IMR-90 (cell line): ENCODE measurements at regions not wholly inside any gene's neighbourhood (a gene's known extent, or its start where the extent isn't known, plus 50 kb on each side); places are given as distances from the start of the nearest gene placed in this dataset.

ENCODE experiments used
- ATAC-seq: fragments of 200-7000 bp; cut with Tn5 transposase; 2 replicates; pipeline ENCODE4 v1.9.1; 2020; ENCODE audit warnings: low read depth, mild to moderate bottlenecking, moderate library complexity
- BruUV-seq: library from RNA; stranded (reverse); fragments of 400-500 nt; replicated peaks from 2 replicates; lab custom pipeline; 2021; lab: Mats Ljungman, UMichigan
- CTCF ChIA-PET: fragments of 300-600 bp; formaldehyde crosslinking; extraction: SDS; loops from one replicate; lab custom pipeline; 2021; ENCODE audit warnings: antibody characterized with exemption; lab: Yijun Ruan, JAX
- POLR2A ChIA-PET: fragments of 300-600 bp; sonication (Branson Sonifier 250); formaldehyde crosslinking; loops from one replicate; lab custom pipeline; 2022; ENCODE audit warnings: antibody characterized with exemption; ENCODE audit not compliant: unreplicated experiment; lab: Charles Lee
- DNase-seq: peaks from one replicate; pipeline ENCODE4 v3.0.0; 2013
- H2AFZ ChIP-seq: replicated peaks from 2 replicates; pipeline ENCODE3; 2013; ENCODE audit warnings: low read length, mild to moderate bottlenecking; ENCODE audit not compliant: poor library complexity
- H2AK5ac ChIP-seq: 2 replicates; pipeline ENCODE4 v1.6.1; 2013; ENCODE audit warnings: low read depth, low read length, inconsistent platforms
- H2AK9ac ChIP-seq: replicated peaks from 2 replicates; pipeline ENCODE3; 2013; ENCODE audit warnings: mild to moderate bottlenecking, low read depth, low read length, moderate library complexity; ENCODE audit not compliant: poor library complexity
- H2BK120ac ChIP-seq: 2 replicates; pipeline ENCODE4 v1.6.1; 2013; ENCODE audit warnings: low read depth, low read length, inconsistent platforms
- H2BK15ac ChIP-seq: 3 replicates; pipeline ENCODE4 v1.6.1; 2013; ENCODE audit warnings: low read depth, low read length, inconsistent platforms
- H2BK20ac ChIP-seq: 2 replicates; pipeline ENCODE4 v1.6.1; 2013; ENCODE audit warnings: low read depth, mild to moderate bottlenecking, inconsistent platforms, low read length, moderate library complexity
- H2BK5ac ChIP-seq: 2 replicates; pipeline ENCODE4 v1.6.1; 2013; ENCODE audit warnings: mild to moderate bottlenecking, low read depth, low read length, inconsistent platforms; ENCODE audit not compliant: poor library complexity, severe bottlenecking
- H3K14ac ChIP-seq: replicated peaks from 2 replicates; pipeline ENCODE4 v1.6.1; 2013; ENCODE audit warnings: low read depth, low read length, inconsistent platforms
- H3K18ac ChIP-seq: 2 replicates; pipeline ENCODE4 v1.6.1; 2013; ENCODE audit warnings: low read depth, low read length, control low read depth
- H3K23ac ChIP-seq: 2 replicates; pipeline ENCODE4 v1.6.1; 2013; ENCODE audit warnings: low read depth, low read length, inconsistent platforms
- H3K27ac ChIP-seq: 2 replicates; pipeline ENCODE4 v1.5.1; 2013; ENCODE audit warnings: mild to moderate bottlenecking, control low read depth, low read length; ENCODE audit not compliant: insufficient read depth
- H3K27me3 ChIP-seq: 2 replicates; pipeline ENCODE4 v1.6.1; 2013; ENCODE audit warnings: low read length; ENCODE audit not compliant: control insufficient read depth, insufficient read depth
- H3K36me3 ChIP-seq: 2 replicates; pipeline ENCODE4 v1.6.1; 2013; ENCODE audit warnings: low read length, mixed read lengths; ENCODE audit not compliant: control insufficient read depth, insufficient read depth
- H3K4ac ChIP-seq: 2 replicates; pipeline ENCODE4 v1.6.1; 2013; ENCODE audit warnings: low read depth, low read length, inconsistent platforms
- H3K4me1 ChIP-seq: 2 replicates; pipeline ENCODE4 v1.6.1; 2013; ENCODE audit warnings: low read length, mixed read lengths; ENCODE audit not compliant: control insufficient read depth, insufficient read depth
- H3K4me2 ChIP-seq: 2 replicates; pipeline ENCODE4 v1.6.1; 2013; ENCODE audit warnings: low read depth, mild to moderate bottlenecking, control low read depth, low read length, moderate library complexity
- H3K4me3 ChIP-seq: 2 replicates; pipeline ENCODE4 v1.5.1; 2013; ENCODE audit warnings: low read depth, mild to moderate bottlenecking, control low read depth, low read length, moderate library complexity; ENCODE audit not compliant: insufficient read depth
- H3K56ac ChIP-seq: 2 replicates; pipeline ENCODE4 v1.6.1; 2013; ENCODE audit warnings: low read length, inconsistent platforms; ENCODE audit not compliant: insufficient read depth; ENCODE audit errors: extremely low read depth
- H3K79me1 ChIP-seq, 2 experiments: 2 replicates each; pipeline ENCODE4 v1.6.1; 2013; ENCODE audit warnings: low read length in 2 of 2, inconsistent platforms in 1 of 2, low read depth in 1 of 2
- H3K9ac ChIP-seq: 2 replicates; pipeline ENCODE4 v1.6.1; 2013; ENCODE audit warnings: low read depth, low read length, control low read depth
- H3K9me1 ChIP-seq: 2 replicates; pipeline ENCODE4 v1.6.1; 2013; ENCODE audit warnings: low read length, inconsistent platforms; ENCODE audit not compliant: insufficient read depth
- H3K9me3 ChIP-seq: 2 replicates; pipeline ENCODE4 v1.6.1; 2013; ENCODE audit warnings: low read length; ENCODE audit not compliant: control insufficient read depth, insufficient read depth
- H4K20me1 ChIP-seq: 2 replicates; pipeline ENCODE4 v1.6.1; 2013; ENCODE audit warnings: low read length, inconsistent platforms; ENCODE audit not compliant: insufficient read depth
- H4K5ac ChIP-seq: 2 replicates; pipeline ENCODE4 v1.6.1; 2013; ENCODE audit warnings: mild to moderate bottlenecking, low read depth, low read length, control low read depth
- H4K8ac ChIP-seq, 2 experiments: 2 replicates each; pipeline ENCODE4 v1.6.1; 2013; ENCODE audit warnings: low read depth in 2 of 2, low read length in 2 of 2, control low read depth in 1 of 2, inconsistent platforms in 1 of 2
- H4K91ac ChIP-seq: 2 replicates; pipeline ENCODE4 v1.6.1; 2013; ENCODE audit warnings: low read depth, low read length, inconsistent platforms; ENCODE audit not compliant: insufficient read depth
- BHLHE40 ChIP-seq: fragments of 150-350 bp; IDR thresholded peaks from 2 replicates; pipeline ENCODE4 v1.6.1; 2016; ENCODE audit warnings: mild to moderate bottlenecking, low read depth, low read length
- CEBPB ChIP-seq: IDR thresholded peaks from 2 replicates; pipeline ENCODE4 v1.6.1; 2012; ENCODE audit warnings: low read depth, low read length, improper control_type of control experiment
- CTCF ChIP-seq: conservative IDR thresholded peaks from 2 replicates; pipeline ENCODE4 v1.5.1; 2012; ENCODE audit warnings: mild to moderate bottlenecking, low read depth, low read length, improper control_type of control experiment
- ELK1 ChIP-seq: fragments of 150-350 bp; IDR thresholded peaks from 2 replicates; pipeline ENCODE4 v1.6.1; 2016; ENCODE audit warnings: low read depth, mild to moderate bottlenecking, low read length, moderate library complexity, borderline replicate concordance
- RAD21 ChIP-seq: IDR thresholded peaks from 2 replicates; pipeline ENCODE4 v1.6.1; 2012; ENCODE audit warnings: low read length, improper control_type of control experiment
- RCOR1 ChIP-seq: IDR thresholded peaks from 2 replicates; pipeline ENCODE4 v1.6.1; 2012; ENCODE audit warnings: mild to moderate bottlenecking, low read length, improper control_type of control experiment; ENCODE audit not compliant: insufficient replicate concordance
- whole genome bisulfite sequencing, 2 experiments: methylation state at CpG; one replicate each; pipeline versions ENCODE4 v1.1.5 to v1.1.7; 2013; ENCODE audit warnings: missing lambda C conversion rate in 2 of 2; ENCODE audit not compliant: insufficient read length in 1 of 2; ENCODE audit errors: extremely low coverage in 2 of 2; 5-methylcytosine and 5-hydroxymethylcytosine counted together
- dilution Hi-C: fragments of 300-500 bp; cut with HindIII; formaldehyde crosslinking; loops from one replicate; pipeline ENCODE4 v1.14.3; 2018; ENCODE audit warnings: low sequenced_read_pairs; ENCODE audit not compliant: unreplicated experiment
- in situ Hi-C: fragments of 300-500 bp; cut with MboI; formaldehyde crosslinking; loops from 3 replicates; pipeline ENCODE4 v1.14.3; 2019; ENCODE audit warnings: low sequenced_read_pairs, inconsistent platforms, mixed read lengths
- intact Hi-C: fragments of 100-400 bp; cut with micrococcal nuclease; formaldehyde crosslinking; loops from 2 replicates; pipeline ENCODE4 v1.10.0; 2022

GRCh38 chr6:22473991-22474682, 95.2 kb upstream of the HDGFL1 start:
- Histone ChIP-seq H2BK20ac (no peak overlapping the region), H3K56ac (no peak overlapping the region), H4K5ac (no peak overlapping the region), H2AK9ac (no peak overlapping the region), H4K20me1 (no peaks in the 10 kb centered on the region), H3K9ac (no peak overlapping the region), H2AFZ (no peak overlapping the region), H3K9me1 (no peaks in the 10 kb centered on the region), H3K9me3 (no peaks in the 10 kb centered on the region), H2BK15ac (no peak overlapping the region), H3K4ac (no peak overlapping the region), H3K79me1 (no peaks in the 10 kb centered on the region), H2BK120ac (no peak overlapping the region), H4K8ac (no peak overlapping the region), H3K27ac (no peak overlapping the region), H2BK5ac (no peak overlapping the region), H3K4me1 (peaks cover 4% of the 10 kb centered on the region; the same call in 1 of the 2 replicates), H4K91ac (no peak overlapping the region), H3K36me3 (no peaks in the 10 kb centered on the region), H3K27me3 (no peaks in the 10 kb centered on the region), H3K23ac (no peak overlapping the region), H3K14ac (no peak overlapping the region), H2AK5ac (no peak overlapping the region), H3K4me2 (no peak overlapping the region), H3K4me3 (no peak overlapping the region), H3K18ac (no peak overlapping the region)
- WGBS, 2 experiments = 95% methylated on average over 4 of the region's 7 CpGs; no CpG with 5 or more reads in 1 of the 2 experiments
- POLR2A ChIA-PET = no interaction called here
- ATAC-seq (no peak), DNase-seq (no peak)
- TF ChIP-seq CEBPB = no peak
- no peak for TF ChIP-seq RCOR1
- no peak for TF ChIP-seq RAD21
- TF ChIP-seq ELK1 = no peak
- TF ChIP-seq CTCF = no peak
- no peak for TF ChIP-seq BHLHE40
- BruUV-seq = no TSS peak
- CTCF ChIA-PET = no interaction called here
- in situ Hi-C loops (no loop called here), dilution Hi-C loops (no loop called here), intact Hi-C loops (no loop called here)
